ENCODE measurements at regions not wholly inside any gene's neighbourhood (a gene's known extent, or its start where the extent isn't known, plus 50 kb on each side); places are given as distances from the start of the nearest gene placed in this dataset.

DNA sequence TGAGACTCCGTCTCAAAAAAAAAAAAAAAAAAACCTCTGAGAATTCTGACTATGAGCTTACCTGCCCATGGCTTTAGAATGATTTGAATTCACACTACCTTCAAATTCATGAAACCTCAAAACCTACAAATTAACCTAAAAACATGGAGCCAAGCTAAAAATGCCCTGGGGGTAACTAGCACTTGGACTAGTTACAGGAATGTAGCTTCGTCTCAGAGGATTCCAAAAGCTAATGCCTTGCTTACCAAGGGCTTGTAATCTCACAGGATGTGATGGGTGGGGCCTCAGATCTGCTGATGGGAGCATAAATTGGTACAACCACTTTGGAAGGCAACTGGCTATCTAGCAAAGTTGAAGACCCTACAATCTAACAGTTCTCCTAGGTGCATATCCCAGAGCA lies 79.4 kb upstream of the SPRY1 start:
- TF ChIP-seq, protein P1, sequence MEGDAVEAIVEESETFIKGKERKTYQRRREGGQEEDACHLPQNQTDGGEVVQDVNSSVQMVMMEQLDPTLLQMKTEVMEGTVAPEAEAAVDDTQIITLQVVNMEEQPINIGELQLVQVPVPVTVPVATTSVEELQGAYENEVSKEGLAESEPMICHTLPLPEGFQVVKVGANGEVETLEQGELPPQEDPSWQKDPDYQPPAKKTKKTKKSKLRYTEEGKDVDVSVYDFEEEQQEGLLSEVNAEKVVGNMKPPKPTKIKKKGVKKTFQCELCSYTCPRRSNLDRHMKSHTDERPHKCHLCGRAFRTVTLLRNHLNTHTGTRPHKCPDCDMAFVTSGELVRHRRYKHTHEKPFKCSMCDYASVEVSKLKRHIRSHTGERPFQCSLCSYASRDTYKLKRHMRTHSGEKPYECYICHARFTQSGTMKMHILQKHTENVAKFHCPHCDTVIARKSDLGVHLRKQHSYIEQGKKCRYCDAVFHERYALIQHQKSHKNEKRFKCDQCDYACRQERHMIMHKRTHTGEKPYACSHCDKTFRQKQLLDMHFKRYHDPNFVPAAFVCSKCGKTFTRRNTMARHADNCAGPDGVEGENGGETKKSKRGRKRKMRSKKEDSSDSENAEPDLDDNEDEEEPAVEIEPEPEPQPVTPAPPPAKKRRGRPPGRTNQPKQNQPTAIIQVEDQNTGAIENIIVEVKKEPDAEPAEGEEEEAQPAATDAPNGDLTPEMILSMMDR (conservative IDR thresholded peaks at IDR 0.05; ENCODE audit: low read length), result no peak
- TF ChIP-seq EZH2phosphoT487 (IDR thresholded peaks at IDR 0.05; ENCODE audit: borderline replicate concordance, low read depth, low read length), result no peak

Data from OCI-LY7 (cell line).